Fibroblast of pulmonary artery (primary cell): ENCODE measurements at regions not wholly inside any gene's neighbourhood (a gene's known extent, or its start where the extent isn't known, plus 50 kb on each side); places are given as distances from the start of the nearest gene placed in this dataset.

Experiments used
- DNase-seq: peaks from one replicate; pipeline ENCODE4 v3.0.0-alpha.2; 2010; ENCODE audit warnings: low read depth
- H3K4me3 ChIP-seq: replicated peaks from 2 replicates; pipeline ENCODE4 v1.5.1; 2011; ENCODE audit warnings: low read depth, mild to moderate bottlenecking, control low read depth, low read length, moderate library complexity
- CTCF ChIP-seq: IDR thresholded peaks from 2 replicates; pipeline ENCODE4 v1.5.1; 2011; ENCODE audit warnings: mild to moderate bottlenecking, control low read depth, low read length, inconsistent platforms; ENCODE audit errors: missing control alignments

DNA sequence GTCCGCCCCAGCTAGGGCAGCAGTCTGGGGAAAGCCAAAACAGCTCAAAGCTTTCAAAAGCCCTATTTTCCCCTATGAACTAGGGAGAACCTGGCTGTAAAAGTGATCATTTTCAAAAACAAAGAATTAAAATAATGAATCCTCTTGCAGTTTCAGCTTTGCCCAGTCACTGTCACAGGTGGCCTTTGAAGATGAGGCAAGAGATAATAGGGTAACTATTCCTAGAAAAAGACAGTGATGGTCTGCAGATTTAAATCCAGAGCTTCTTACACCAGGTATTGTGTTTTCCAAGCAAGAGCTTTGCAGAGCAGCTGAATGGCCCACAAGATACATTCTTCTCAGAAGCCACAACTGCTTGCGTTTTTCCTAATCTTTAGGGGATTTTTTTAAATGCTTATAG lies 80.2 kb upstream of the NUDT4 start:
- TF ChIP-seq CTCF, result no peak
- no peak for DNase-seq
- no peak overlapping the region for H3K4me3 ChIP-seq

DNA sequence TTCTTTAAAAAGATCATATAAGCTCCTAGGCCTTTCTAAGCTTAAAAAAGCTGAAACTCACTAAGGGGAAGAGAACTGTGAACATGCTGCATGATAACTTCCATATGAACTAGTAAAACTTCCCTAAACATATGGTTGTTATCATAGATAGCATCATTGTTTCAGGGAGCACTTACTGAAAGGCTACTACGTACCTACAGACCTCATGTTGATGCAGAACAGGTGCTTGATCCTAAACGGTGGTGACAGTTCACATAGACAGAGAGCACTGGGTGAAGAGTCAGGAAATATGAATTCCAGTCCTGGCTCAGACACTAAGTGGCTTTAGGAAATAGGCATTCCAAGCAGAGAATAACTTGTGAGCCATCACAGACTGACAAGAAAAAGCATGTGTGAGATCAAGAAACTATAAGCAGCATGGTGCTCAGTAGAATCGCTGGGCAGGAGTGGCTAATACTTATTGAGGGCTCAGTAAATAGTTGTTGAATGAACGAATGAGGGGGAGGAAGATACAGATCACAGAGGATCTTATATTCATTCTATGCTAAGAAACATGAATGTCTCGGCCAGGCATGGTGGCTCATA lies 78.4 kb upstream of the NUDT4 start:
- DNase-seq, result peak; percentile 15
- TF ChIP-seq CTCF, result no peak
- no peak overlapping the region for H3K4me3 ChIP-seq

DNA sequence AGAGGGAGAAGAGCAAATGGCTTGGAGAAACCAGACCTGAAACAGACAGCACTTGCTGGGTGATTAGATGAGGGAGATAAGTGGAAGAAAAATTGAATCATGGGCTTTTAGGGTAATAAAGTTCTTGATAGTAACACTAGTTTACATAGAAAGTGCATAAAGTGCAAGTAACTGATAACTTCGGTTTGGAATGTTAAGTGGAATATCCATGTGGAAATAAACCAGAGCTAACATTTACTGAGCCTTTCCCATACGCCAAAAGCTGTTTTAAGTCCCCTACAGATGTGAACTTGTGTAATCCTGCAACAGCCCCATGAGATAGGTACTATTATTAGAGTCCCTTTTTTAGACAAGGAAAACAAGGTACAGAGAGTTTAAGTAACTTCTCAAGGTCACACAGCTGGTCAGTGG lies 77.1 kb upstream of the NUDT4 start:
- TF ChIP-seq CTCF, result no peak

GRCh38 chr12:93302331-93303229 lies 75.1 kb upstream of the NUDT4 start:
- H3K4me3 ChIP-seq, result no peak overlapping the region
- DNase-seq, result peak; percentile 64
- no peak for TF ChIP-seq CTCF

More for the DNA sequence above, 77.1 kb upstream of the NUDT4 start:
- no peak overlapping the region for H3K4me3 ChIP-seq
- DNase-seq, result no peak

DNA sequence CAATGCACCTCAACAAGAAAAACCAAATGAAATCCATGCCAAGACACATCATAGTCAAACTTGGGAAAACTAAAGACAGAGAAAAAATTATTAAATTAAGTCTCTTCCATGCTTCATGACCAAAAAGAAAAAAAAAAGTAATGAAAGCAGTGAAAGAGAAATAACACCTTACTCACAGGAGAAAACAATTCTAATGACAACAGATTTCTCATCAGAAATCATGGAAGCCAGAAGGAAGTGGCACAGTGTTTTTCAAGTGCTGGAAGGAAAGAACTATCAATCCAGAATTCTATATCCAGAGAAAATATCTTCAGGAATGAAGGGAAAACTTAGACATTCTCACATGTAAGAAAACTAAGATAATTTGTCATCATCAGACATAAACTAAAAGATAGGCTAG lies 71.1 kb upstream of the NUDT4 start:
- TF ChIP-seq CTCF, result no peak
- no peak overlapping the region for H3K4me3 ChIP-seq

DNA sequence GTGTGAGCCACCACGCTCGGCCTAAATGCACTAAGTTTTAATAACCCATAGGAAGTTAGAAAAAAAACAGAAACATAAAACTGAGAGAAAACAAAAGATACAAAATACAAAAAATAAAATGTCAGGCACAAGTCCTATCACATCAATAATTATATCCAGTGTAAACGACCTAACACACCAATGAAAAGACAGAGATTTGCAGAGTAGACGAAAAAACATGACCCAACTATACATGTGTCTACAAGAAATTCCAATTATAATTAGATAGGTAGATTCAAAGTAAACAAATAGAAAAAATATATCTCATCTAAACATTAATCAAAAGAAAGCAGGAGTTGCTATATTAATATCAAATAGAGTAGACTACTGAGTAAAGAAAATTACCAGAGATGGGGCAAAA lies 69.4 kb upstream of the NUDT4 start:
- H3K4me3 ChIP-seq, result no peak overlapping the region
- no peak for TF ChIP-seq CTCF
- DNase-seq, result no peak

More for the DNA sequence above, 71.1 kb upstream of the NUDT4 start:
- DNase-seq, result no peak

DNA sequence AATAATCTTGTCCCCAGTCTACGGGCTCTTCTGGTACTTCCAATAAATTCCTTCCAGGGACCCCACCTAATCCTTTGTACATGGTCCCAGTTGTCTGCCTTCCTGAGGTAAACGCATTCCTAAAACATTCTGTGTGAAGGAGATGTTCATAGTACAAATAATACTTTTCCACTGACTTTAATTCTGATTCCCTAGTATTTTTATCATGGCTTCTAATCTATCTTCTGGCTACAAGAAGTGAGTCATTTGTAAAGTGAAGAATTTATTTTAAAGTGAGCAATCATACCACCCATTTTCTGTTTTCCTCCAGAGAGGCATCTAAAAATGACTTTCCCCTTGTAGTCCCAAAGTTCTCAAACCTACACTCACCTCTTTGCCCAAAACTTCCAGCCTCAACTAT lies 65.9 kb upstream of the NUDT4 start:
- TF ChIP-seq CTCF, result no peak
- no peak overlapping the region for H3K4me3 ChIP-seq
- no peak for DNase-seq
